HG03354 (cell line): ENCODE measurements at regions not wholly inside any gene's neighbourhood (a gene's known extent, or its start where the extent isn't known, plus 50 kb on each side); places are given as distances from the start of the nearest gene placed in this dataset.
"Not testable (repeated sequence)": the region's sequence is repeated elsewhere in the genome, so short reads cannot be mapped to it uniquely, and the experiment has no call there.

Experiments used
- ATAC-seq: cut with Tn5 transposase; IDR thresholded peaks from one replicate; pipeline ENCODE4 v1.9.1; 2021; ENCODE audit warnings: mild to moderate bottlenecking; ENCODE audit not compliant: unreplicated experiment, poor library complexity, severe bottlenecking

DNA sequence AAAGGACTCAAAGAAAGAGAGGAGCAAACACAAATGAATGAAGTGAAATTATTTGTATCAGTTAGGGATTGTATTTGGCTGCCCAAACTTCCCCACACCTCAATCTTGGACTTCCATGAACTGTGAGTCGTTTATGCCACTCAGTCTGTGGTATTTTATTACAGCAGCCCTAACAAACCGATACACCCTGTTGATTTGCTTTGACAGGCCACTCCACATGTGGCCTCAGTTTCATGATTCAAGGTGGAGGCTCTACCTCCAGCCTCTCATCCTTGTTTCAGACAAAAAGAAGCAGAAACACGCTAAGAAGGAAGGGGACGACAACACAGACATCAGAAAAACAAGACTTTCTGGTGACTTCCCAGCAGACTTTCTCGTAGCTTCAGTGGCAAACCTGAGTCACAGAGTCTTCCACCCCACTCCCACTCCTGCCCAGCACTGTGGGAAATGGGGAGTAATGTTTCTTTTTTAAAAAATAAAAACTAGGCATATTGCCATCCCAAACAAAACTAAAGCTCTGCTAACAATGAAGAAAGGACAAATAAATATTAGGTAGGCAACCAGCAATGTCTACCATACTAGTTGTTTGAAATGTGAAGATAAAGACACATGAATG is 52.2 kb upstream of the ABCA1 start:
- ATAC-seq, result no peak

DNA sequence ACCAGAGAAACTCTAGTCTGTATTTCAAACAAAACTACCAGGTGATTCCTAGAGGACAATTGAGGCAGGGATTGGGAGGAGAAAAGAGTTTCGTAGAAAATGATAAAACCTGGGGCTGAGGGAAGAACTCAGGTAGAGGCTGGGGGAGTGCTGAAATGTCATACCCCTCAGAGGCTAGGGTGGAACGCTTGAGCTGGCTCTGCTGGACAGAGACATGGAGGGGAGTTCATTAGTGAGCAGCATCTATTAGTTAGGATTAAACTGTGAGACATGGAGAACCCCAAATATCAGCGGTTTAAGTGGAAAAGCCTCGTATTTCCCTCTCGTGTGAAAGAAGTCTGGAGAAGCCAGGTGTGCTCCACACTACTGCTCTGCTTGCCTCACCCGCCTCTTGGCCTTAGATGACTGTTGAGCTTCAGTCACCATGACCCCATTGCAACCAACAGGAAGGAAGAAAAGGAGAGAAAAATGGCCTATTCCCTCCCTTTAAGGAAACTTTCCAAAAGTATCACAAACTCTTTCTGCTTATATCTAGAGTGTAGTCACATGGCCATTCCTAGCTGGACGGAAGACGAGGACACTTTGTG is 53.7 kb upstream of the ABCA1 start:
- no peak for ATAC-seq

DNA sequence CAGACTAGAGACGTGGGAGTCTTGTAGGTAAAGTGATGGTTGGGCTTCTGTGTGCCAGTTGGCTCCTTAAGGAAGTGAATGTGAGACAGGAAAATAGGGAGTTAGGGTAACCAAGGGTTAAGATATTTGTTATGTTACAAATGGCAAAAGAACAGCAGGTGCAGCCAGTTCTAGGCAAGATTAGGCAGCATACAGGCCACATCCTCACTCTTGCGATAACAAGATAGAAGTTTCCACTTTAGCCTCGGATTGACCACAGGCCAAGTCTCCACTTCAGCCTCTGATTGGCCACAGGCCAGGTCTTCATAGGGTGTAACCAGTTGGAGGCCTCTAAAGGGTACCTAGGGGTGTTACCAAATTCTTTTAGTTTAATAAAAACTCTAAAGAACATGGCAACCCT is 54.6 kb upstream of the ABCA1 start:
- ATAC-seq, result no peak

DNA sequence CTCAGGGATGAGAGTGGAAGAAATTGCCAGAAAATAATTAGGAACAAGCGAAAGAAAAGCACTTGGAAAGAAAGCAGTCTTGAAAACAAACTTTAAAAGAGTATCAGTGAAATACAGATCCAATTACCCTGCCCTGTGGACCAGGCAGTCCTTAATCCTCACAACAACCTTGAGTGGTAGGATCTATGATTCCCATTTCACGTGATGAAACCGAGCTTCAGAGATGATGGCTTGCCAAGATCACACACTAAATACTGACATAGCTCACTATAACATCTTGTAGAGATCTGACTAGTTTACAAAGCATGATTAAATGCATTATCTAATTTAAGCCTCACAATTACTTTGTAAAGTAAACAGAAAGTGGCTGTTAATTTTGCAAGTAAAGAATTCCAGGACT is 55.5 kb upstream of the ABCA1 start:
- ATAC-seq, result no peak

- ATAC-seq, result no peak
These were observed 56.2 kb upstream of the ABCA1 start for GRCh38 chr9:104984121-104984520.

DNA sequence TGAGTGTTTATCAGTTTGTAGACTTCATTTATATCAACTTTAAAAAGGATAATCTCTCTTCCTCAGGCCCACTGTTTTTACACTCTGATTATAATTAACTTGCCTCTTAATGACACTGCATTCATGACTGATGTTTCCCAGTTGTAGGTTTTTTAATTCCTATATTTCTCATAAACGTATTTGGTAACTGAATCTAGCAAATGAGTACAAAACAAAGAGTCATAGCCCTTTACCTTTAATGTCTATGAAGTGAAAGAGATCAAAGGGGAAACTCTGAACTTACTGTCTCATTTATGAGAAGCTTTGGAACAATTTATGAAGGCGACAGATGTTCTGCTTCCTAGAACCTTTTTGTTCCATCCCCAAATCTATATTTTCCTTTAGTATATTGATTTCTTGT is 56.6 kb upstream of the ABCA1 start:
- ATAC-seq, result no peak

DNA sequence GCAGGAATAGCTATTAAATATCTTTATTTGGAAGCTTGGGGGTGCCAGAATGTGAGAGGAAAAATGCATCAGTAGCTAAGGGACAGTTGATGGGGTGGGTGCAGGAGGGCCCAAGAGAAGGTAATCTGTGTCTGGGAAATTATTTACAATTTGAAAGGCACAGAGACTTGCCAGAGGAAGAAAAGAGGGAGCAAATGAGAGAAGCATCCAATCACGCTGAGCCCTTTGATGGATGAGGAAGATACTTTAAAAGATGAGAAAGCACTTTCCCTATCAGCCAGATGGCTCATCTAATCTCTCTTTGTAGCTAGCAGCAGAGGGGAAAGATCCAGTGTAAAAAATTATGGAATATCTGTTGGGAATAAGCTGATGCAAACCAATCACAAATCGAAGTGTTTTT is 57.0 kb upstream of the ABCA1 start:
- ATAC-seq, result no peak

GRCh38 chr9:104986096-104986495 is 58.1 kb upstream of the ABCA1 start:
- ATAC-seq, result no peak

GRCh38 chr9:104987743-104988142 is 59.8 kb upstream of the ABCA1 start:
- ATAC-seq, result no peak

- no peak for ATAC-seq
These were observed 60.6 kb upstream of the ABCA1 start for GRCh38 chr9:104988539-104988938.

DNA sequence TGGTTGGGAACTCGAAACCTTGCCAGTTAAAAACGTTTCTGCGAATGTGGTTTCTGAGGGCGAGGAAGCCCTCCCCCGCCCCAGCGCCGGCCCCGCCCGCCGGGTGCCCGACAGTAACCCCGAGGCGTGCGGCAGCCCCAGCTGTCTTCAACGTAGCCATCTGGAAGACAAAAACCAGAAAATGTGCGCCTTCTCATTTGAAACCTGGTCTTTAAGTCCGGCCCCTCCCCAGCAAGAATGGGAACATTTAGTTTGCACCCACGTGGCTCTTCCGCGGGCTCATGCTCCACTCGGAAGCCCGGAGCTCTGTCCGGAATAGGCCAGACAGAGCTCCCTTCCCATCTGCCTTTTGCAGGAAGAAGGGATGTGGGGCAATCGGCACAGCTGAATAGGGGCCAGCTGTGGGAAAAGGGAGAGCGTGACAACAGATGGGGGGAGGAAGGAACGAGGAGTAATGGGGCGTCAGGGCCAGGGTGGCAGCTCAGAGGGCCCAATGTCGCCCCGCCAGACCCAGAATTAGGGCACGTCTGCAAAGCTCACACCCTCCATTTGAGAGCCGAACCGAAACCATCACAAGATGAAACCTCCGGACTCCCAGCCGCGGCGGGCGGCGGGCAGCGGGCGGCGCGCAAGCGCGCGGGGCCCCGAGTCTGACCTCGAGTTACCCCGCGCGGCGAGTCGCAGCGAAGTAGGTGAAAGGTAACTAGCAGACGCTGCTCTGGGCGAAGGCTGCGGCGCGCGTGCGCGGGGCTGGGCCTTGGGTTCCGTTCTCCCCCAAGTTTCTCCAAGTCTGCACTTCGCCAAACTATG is 63.4 kb upstream of the ABCA1 start:
- ATAC-seq, result peak; percentile 92

GRCh38 chr9:104992659-104993058 is 64.7 kb upstream of the ABCA1 start:
- no peak for ATAC-seq

DNA sequence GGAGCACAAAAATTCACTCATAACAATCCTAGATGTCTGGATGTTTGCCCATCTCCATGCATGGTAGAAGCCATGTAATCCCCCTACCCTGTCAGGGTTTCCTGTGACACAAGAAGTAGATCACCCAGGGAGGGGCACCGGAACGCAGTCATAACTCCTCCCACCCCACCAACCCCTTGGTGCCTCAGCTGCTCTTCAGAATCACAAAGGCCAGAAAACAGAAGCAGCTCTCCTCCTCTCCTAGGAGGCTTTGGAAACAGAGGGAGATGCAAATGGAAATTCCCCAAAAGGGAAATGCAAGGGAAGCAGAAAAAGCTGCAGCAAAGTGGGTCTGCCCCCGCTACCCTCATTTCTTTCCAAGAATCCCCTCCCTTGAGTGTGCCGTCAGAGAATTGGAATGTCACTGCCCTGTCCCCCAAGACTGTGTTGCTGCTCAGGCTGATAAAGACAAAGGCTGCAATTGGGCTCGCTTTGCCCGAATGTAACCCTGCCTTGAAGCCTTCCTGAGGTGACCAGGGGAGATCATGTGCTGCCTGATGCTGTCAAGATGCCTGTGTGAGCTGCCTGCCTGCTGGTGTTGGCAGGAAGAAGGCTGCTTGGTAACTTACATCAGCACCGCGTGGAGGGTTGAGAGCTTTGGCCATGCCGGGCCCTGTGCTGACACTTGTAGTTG is 65.5 kb upstream of the ABCA1 start:
- ATAC-seq, result no peak

- no peak for ATAC-seq
These were observed 69.6 kb upstream of the ABCA1 start for GRCh38 chr9:104997536-104997935.

GRCh38 chr9:104999136-104999535 is 71.2 kb upstream of the ABCA1 start:
- no peak for ATAC-seq

GRCh38 chr9:105000529-105000928 is 72.6 kb upstream of the ABCA1 start:
- ATAC-seq, result not testable (repeated sequence)

- no peak for ATAC-seq
These were observed 76.6 kb upstream of the ABCA1 start for GRCh38 chr9:105004466-105005090.

DNA sequence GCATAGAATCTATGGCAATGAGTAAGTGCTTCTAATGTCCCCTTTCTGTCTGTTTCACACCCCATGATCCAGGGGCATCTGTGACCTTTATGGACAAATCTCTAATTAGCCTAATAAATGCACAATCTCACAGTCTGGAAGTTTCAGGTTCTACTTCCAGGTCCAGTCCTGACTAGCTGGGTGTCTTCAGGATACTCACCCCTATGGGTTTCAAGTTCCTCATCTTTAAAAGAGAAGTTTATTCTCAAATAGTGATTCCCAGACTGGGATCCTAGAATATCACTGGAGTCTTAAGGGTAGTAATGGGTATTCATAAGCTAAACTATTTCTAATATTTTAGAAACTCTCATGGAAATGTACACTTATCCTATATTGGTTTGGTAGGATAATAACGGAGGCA is 77.2 kb upstream of the ABCA1 start:
- no peak for ATAC-seq

DNA sequence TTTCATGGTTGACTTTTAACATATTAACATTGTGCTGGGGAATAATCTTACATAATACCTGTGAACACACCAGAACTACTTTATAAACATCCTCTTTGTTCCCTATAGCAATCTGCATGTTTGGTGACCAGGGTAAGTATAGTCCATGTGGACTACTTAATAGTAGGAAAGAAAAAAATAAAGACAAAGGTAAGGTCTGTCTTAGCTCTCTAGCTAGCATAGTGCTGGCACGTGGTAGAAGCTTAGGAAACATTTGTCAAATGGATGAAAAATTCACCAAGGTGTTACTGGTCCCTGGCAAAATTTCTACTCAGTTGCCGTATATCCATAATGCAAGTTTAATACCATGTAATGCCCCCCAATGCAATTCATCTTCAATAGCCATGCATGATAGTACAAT is 78.6 kb upstream of the ABCA1 start:
- no peak for ATAC-seq

- no peak for ATAC-seq
These were observed 79.2 kb upstream of the ABCA1 start for GRCh38 chr9:105007143-105007542.
